HT-29 (cell line): ENCODE measurements at regions not wholly inside any gene's neighbourhood (a gene's known extent, or its start where the extent isn't known, plus 50 kb on each side); places are given as distances from the start of the nearest gene placed in this dataset. TPM values are rescaled to one million over a fixed set of nuclear protein-coding genes. Genes with fewer than 3 reads are reported as not detected.

Source experiments
- DNase-seq: peaks from one replicate; pipeline ENCODE4 v3.0.0-alpha.2; 2015; ENCODE audit warnings: low spot score
- small RNA-seq: library from RNA; depleted of rRNA; stranded (forward); fragments of <200 nt; gene quantifications from one replicate; pipeline ENCODE3, GENCODE V24; 2014

GRCh38 chr16:85553436-85554113, 59.5 kb upstream of the GSE1 start:
- DNase-seq: peak; percentile 80

DNA sequence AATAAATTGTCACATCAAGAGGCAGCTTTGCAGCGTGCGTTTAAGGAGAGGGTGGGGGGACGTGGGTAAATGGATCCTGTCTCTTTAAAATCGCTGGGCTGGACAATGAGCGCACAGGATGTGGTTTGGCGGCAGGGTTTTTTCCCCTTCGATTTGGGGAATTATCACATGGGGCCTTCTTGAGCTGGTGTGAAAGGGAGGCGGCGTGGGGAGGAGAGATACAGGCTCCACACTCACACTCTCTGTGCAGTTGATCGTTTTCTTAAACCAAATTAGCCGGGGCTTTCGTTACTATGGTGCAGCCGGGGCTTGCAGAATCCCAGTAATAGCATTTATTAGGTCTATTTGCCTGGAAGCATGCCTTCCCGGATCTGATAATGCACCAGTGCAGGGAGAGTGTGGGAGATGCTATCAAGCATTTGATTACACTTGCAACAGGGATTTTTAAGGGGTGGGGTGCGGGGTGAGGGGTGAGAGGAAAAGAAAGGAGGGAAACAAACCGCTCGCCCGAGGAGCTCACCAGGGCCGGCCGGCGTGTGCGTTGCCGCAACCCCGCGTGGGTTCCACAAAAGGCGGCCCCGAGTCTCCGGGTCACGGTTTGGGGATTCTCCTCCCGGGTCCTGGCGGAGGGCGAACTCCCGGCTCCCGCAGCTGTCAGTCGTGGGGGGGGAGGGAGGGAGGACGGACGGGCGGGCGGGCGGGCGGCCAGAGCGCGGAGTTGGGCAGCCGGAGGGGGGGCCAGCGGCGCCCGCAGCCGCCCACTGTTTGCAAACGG, 58.8 kb upstream of the GSE1 start:
- DNase-seq: peak; percentile 82

GRCh38 chr16:85554889-85555718, 58.0 kb upstream of the GSE1 start:
- peak; percentile 48 for DNase-seq

DNA sequence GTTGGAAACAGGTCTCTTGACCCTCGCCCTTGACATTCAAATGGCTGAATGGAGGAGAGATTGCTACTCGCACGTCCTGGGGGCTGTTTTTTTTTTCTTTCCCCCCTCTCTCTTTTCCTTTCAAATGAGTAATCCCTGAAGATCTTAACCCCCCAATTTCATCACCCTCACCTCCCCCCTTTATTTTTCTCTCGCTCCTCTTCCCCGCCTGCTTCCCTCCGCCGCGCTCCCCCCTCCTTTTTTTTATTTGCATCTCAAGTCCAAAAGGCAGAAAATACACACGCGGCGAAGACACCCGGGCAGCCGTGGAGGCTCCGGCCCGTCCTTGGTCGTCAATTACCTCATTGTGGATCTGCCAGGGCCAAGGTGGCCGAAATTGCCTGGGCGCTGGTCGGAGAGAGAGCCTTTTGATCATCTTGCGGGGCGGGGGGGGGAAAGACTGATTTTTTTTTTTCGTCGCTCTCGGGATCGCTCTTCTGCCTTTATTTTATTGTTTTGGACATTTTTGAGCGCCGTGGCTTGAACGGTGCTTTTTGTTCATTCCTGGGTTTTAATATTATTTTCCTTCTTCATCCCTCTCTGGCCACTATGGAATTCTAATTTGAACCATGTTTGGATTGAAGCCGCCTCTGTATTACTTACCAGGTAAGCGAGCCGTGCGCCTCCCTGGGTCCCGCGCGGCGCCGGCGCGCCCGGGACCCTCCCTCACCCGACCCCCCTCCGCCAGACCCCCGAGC, 57.2 kb upstream of the GSE1 start:
- DNase-seq: peak; percentile 34

GRCh38 chr16:85556456-85557082, 56.6 kb upstream of the GSE1 start:
- peak; percentile 27 for DNase-seq

DNA sequence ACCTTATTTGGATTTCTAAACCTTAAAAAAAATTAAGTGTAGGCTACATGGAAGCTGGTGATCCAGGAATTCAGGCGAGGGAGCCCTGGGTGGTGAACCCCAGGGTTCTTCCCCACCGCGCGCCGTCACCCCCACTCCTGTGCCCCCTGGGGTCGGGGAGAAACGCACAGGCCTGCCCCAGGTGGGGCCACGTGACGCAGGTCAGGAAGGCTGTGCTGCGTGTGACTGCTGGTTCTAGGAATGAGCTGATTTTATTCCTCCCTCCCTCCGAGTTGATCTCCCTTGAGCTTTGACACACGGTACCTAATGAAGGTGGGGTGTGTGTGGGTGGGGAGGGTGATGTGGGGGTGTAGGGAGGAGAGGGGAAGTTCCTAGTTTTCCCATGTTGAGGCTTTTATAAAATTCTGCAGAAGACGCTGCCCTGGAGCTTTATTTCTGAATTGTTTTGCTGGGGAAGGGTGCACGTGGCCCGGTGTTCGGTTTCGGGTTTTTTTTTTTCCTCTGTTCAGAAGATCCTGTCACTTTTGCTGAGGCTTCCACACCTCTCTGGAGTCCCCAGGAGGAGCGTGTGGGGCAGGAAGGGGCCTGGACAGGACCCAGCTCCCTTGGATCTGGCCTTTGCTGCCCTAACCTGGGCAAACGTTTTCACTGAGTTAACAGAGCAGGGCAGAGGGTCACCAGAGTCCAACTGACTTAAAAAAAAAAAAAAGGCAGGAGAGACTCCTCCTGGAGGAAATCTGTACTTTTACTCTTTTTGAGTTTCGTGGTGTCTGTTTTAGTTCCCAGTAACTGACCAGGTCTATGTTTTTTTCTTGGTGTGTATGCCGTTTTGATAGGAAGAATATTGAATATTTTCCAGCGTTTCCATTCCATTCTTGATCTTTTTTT, 55.8 kb upstream of the GSE1 start:
- DNase-seq: peak; percentile 45

DNA sequence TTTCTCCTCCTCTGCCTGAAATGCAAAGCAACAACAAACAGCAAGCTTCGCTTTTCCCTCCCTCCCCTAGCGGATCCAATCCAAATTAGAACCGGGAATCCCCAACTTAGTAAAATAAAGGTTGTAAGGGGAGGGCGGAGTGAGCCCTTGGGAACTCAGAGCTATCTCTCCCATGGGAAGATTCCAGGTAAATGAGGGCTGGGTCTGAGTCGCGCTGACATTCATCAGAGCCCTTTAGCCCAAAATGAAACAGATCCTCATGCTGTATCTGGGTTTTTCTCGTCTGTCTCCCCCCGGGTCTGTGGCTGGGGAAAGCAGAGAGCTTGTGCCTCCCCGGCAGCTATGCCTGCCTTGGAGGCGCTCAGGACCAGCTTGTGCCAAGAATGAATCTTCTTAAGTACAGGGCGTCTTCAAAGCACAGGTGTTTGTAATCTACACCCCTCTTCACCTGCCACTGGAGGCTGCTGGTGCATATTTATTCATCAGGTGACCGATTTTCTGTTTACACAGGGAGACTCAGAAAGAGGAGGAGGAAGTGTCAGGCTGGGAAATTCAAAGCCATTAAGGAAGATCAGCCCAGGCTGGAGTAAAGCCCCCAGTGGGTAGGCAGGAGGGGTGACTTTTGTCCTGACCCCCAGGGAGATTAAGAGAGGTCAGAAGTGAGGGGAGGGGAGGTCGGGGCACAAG, 55.0 kb upstream of the GSE1 start:
- DNase-seq: peak; percentile 82

- DNase-seq: no peak
Observed at GRCh38 chr16:85560932-85561247, 52.2 kb upstream of the GSE1 start.

DNA sequence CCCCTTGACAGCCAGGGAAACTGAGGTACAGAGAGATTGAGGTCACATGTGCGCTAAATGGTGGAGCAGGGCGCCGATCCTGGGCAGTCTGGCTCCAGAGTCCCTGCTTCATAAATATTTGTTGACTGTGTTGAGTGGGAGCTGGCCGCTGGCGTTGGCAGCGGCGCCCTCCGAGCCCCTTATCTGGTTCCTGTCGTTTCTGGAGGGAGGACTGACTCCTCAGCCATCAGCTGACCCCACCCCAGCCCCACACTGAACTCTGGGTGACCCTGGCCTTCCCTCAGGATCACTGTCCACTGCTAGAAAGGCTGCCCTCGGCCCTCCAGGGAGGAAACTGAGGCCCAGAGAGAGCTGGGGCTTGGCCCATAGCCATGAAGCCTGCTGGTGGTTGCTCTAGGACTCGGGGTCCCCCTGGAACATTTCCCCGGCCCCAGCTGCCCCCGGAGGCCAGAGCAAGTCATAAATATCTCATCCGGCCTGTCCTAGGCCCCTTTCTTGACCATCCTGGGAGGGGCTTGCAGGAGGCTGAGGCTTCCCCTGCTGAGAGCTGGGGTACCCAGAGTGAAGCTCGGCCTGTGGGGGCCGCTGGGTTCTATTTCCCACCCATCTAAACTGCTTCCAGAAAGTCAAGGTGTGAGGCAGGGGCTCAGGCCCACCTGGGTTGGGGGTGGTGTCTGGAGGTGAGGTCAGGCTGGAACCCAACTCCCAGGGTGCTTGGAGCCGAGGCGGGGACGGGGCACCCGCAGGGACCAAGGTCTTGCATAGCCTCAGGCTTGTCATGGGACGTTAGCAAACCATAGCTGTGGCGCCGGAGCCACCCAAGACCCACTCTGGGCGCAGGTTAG, 51.7 kb upstream of the GSE1 start:
- DNase-seq: no peak

DNA sequence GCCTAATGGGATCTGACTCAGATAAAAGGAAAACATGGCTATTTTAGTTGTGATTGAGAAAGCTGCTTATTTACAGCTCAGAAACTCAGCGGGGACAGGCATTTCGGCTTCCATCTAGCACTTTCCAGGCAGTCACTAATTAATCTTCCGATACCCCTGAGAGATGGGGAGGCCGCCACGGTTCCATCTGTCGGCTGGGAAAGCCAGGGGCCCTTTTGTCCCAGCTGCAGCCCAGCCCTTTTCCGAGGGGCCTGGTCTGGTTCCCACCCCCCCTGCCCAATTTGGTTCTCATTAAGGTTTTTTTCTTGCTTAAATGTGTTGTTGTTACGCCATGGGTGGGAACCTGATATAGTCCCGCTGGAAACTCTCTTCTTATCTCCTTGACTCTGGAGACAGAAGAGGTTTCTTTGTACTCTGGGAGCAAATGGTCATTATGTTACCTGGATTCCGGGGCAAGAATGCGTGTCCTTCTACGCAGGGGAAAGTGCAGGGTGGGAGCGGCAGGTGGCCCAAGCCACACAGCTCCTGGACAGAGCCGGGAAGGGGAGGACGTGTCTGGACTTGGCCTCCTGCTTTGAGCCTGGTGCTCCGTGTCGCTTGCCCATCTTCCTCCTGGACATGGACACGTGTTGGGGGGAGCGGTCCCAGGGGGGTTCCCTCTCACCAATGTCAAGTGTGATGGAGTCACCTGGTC, 50.9 kb upstream of the GSE1 start:
- no peak for DNase-seq

DNA sequence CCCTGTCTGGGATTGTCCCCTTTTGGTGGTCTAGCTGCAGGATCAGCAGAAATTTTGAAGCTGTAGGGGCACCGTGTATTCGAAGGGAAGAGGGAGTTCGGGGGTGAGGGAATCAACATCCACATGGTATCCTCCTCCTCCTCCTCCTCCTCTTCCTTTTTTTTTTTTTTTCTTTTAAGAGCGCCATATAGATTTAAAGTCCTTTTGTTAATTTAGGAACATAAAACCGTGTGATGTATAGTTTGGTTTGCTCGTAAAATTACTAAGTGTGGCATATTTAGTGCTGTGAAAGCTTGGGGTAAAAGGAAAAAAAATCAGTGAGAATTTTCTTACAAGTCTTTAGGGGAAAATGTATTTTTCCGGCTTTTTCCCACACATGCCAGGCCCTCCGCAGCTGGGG, 50.1 kb upstream of the GSE1 start:
- DNase-seq: no peak

Small RNA genes lying in the stretch of these regions (small RNA-seq; reads per million reads assigned to genes)
- gene COX6CP16 (not detected), gene MIR5093 (not detected)
